ENCODE measurements at regions not wholly inside any gene's neighbourhood (a gene's known extent, or its start where the extent isn't known, plus 50 kb on each side); places are given as distances from the start of the nearest gene placed in this dataset.

GRCh38 chr12:87923361-87923760, 105.8 kb downstream of the C12orf50 start:
- H3K27ac Mint-ChIP-seq (ENCODE audit: unreplicated experiment), result no peak overlapping the region
- no peak for DNase-seq
- peaks cover 10% of the 10 kb centered on the region for H3K4me1 Mint-ChIP-seq (ENCODE audit: low read depth, unreplicated experiment)
- no peak overlapping the region for H3K4me3 Mint-ChIP-seq (ENCODE audit: unreplicated experiment)
- no peaks in the 10 kb centered on the region for H3K27me3 Mint-ChIP-seq (ENCODE audit: unreplicated experiment)
- TF ChIP-seq CTCF (IDR thresholded peaks at IDR 0.05; ENCODE audit: partially characterized antibody, unreplicated experiment), result no peak
- H3K36me3 Mint-ChIP-seq (ENCODE audit: unreplicated experiment), result no peaks in the 10 kb centered on the region
- no peaks in the 10 kb centered on the region for H3K9me3 Mint-ChIP-seq (ENCODE audit: unreplicated experiment)

GRCh38 chr12:87922736-87923135, 106.5 kb downstream of the C12orf50 start:
- Mint-ChIP-seq H3K4me1 (ENCODE audit: low read depth, unreplicated experiment) (peaks cover 10% of the 10 kb centered on the region), H3K36me3 (ENCODE audit: unreplicated experiment) (no peaks in the 10 kb centered on the region), H3K4me3 (ENCODE audit: unreplicated experiment) (no peak overlapping the region), H3K27me3 (ENCODE audit: unreplicated experiment) (no peaks in the 10 kb centered on the region), H3K9me3 (ENCODE audit: unreplicated experiment) (no peaks in the 10 kb centered on the region), H3K27ac (ENCODE audit: unreplicated experiment) (no peak overlapping the region)
- DNase-seq, result no peak
- TF ChIP-seq CTCF (IDR thresholded peaks at IDR 0.05; ENCODE audit: partially characterized antibody, unreplicated experiment), result no peak

GRCh38 chr12:87921621-87922020, 107.6 kb downstream of the C12orf50 start:
- DNase-seq, result no peak
- Mint-ChIP-seq H3K27ac (ENCODE audit: unreplicated experiment) (no peak overlapping the region), H3K4me1 (ENCODE audit: low read depth, unreplicated experiment) (peaks cover 10% of the 10 kb centered on the region), H3K9me3 (ENCODE audit: unreplicated experiment) (no peaks in the 10 kb centered on the region), H3K27me3 (ENCODE audit: unreplicated experiment) (no peaks in the 10 kb centered on the region), H3K4me3 (ENCODE audit: unreplicated experiment) (no peak overlapping the region), H3K36me3 (ENCODE audit: unreplicated experiment) (no peaks in the 10 kb centered on the region)
- no peak for TF ChIP-seq CTCF (IDR thresholded peaks at IDR 0.05; ENCODE audit: partially characterized antibody, unreplicated experiment)

GRCh38 chr12:87920139-87920538, 109.1 kb downstream of the C12orf50 start:
- Mint-ChIP-seq H3K4me1 (ENCODE audit: low read depth, unreplicated experiment) (peaks cover 10% of the 10 kb centered on the region), H3K27ac (ENCODE audit: unreplicated experiment) (no peak overlapping the region), H3K27me3 (ENCODE audit: unreplicated experiment) (no peaks in the 10 kb centered on the region), H3K36me3 (ENCODE audit: unreplicated experiment) (no peaks in the 10 kb centered on the region), H3K9me3 (ENCODE audit: unreplicated experiment) (no peaks in the 10 kb centered on the region), H3K4me3 (ENCODE audit: unreplicated experiment) (no peak overlapping the region)
- DNase-seq, result no peak
- no peak for TF ChIP-seq CTCF (IDR thresholded peaks at IDR 0.05; ENCODE audit: partially characterized antibody, unreplicated experiment)

GRCh38 chr12:87901457-87901856, 127.7 kb downstream of the C12orf50 start:
- Mint-ChIP-seq H3K4me1 (ENCODE audit: low read depth, unreplicated experiment) (no peaks in the 10 kb centered on the region), H3K36me3 (ENCODE audit: unreplicated experiment) (no peaks in the 10 kb centered on the region), H3K4me3 (ENCODE audit: unreplicated experiment) (no peak overlapping the region), H3K9me3 (ENCODE audit: unreplicated experiment) (no peaks in the 10 kb centered on the region), H3K27me3 (ENCODE audit: unreplicated experiment) (no peaks in the 10 kb centered on the region), H3K27ac (ENCODE audit: unreplicated experiment) (no peak overlapping the region)
- TF ChIP-seq CTCF (IDR thresholded peaks at IDR 0.05; ENCODE audit: partially characterized antibody, unreplicated experiment), result no peak
- DNase-seq, result no peak

Data from glutamatergic neuron (in vitro differentiated cells).